Lower leg skin (tissue), 3 donors: ENCODE measurements at regions not wholly inside any gene's neighbourhood (a gene's known extent, or its start where the extent isn't known, plus 50 kb on each side); places are given as distances from the start of the nearest gene placed in this dataset.

Source experiments
- CTCF ChIP-seq, 3 donors: fragments of 450-650 bp; IDR thresholded peaks; one replicate each; pipeline ENCODE4 v1.5.1; 2016; ENCODE audit warnings: antibody characterized with exemption in 3 of 3, mild to moderate bottlenecking in 3 of 3, moderate library complexity in 2 of 3
- POLR2A ChIP-seq, 2 donors: fragments of 450-650 bp; IDR thresholded peaks; one replicate each; pipeline ENCODE4 v1.6.1; 2016 to 2017; ENCODE audit warnings: antibody characterized with exemption in 2 of 2, mild to moderate bottlenecking in 1 of 2, moderate library complexity in 1 of 2

GRCh38 chr2:155675920-155676319 is 656.6 kb downstream of the NR4A2 start:
- TF ChIP-seq CTCF (IDR thresholded peaks at IDR 0.05) (no peak), POLR2A (IDR thresholded peaks at IDR 0.05) (no peak)
